GM13977 (cell line): ENCODE measurements at regions not wholly inside any gene's neighbourhood (a gene's known extent, or its start where the extent isn't known, plus 50 kb on each side); places are given as distances from the start of the nearest gene placed in this dataset.

Source experiments
- DNase-seq: peaks from one replicate; pipeline ENCODE4 v3.0.0; 2012; ENCODE audit warnings: low spot score
- in situ Hi-C: fragments of 300-500 bp; cut with MboI; formaldehyde crosslinking; loops from one replicate; pipeline ENCODE4 v1.12.0; 2022; ENCODE audit warnings: low sequenced_read_pairs, low pct_unique_long_range_greater_than_20kb, mixed read lengths, inconsistent platforms; ENCODE audit not compliant: unreplicated experiment
- TF ChIP-seq, protein P1 (sequence below): IDR thresholded peaks from 2 replicates; pipeline ENCODE4 v1.5.1; 2012; ENCODE audit warnings: mild to moderate bottlenecking, control low read depth; ENCODE audit not compliant: insufficient read depth; ENCODE audit errors: extremely low read depth, missing control alignments

DNA sequence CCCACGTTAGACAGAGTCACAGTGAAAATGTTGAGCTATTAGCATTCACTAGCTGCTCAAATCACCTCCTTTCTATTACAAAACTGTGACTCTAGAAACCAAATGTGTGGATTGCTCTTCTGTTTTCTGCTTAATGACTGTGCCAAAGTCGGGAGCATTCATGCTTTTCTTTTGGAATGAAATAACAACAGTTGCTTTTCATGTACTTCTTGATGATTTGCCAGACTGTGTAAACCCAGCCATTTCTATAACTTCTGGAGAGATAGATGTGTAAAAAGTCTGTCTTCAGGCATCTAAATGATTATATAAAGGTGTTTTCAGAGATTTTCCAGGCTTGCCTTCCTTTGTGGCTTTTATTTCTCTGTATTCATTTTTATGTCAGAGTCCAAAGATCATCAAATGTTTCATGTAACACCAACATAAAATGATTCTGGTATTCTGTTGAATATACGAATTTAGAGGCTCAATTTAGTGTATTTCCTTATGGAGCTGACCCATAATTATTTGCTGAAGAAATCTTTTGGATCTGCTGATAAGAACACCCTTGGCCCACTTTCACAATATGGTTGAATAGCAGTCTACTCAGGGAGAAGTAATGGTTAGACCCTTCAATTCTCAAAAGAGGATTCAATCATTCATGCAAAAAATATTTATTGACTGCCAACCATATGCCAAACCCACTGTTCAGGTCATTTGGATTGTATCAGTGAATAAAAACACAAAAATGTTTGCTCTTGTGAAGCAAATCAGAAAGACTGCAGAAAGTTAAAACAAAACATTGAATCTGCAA lies 581.2 kb downstream of the CDH18 start:
- in situ Hi-C loops, result no loop called here
- DNase-seq, result no peak
- TF ChIP-seq, protein P1, sequence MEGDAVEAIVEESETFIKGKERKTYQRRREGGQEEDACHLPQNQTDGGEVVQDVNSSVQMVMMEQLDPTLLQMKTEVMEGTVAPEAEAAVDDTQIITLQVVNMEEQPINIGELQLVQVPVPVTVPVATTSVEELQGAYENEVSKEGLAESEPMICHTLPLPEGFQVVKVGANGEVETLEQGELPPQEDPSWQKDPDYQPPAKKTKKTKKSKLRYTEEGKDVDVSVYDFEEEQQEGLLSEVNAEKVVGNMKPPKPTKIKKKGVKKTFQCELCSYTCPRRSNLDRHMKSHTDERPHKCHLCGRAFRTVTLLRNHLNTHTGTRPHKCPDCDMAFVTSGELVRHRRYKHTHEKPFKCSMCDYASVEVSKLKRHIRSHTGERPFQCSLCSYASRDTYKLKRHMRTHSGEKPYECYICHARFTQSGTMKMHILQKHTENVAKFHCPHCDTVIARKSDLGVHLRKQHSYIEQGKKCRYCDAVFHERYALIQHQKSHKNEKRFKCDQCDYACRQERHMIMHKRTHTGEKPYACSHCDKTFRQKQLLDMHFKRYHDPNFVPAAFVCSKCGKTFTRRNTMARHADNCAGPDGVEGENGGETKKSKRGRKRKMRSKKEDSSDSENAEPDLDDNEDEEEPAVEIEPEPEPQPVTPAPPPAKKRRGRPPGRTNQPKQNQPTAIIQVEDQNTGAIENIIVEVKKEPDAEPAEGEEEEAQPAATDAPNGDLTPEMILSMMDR, result no peak

DNA sequence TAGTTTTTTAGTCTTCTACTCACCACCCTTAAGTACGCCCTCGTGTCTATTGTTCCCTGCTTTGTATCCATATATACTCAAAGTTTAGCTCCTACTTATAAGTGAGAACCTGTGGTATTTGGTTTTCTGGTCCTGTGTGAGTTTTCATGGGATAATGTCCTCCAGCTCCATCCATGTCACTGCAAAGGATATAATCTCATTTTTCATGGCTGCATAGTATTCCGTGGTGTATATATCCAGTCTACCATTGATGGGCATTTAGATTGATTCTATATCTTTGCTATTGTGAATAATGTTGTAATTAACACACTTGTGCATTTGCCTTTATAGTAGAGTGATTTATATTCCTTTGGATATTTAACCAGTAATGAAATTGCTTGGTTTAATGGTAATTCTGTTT lies 579.9 kb downstream of the CDH18 start:
- in situ Hi-C loops, result no loop called here
- TF ChIP-seq, protein P1, result no peak
- DNase-seq, result no peak

DNA sequence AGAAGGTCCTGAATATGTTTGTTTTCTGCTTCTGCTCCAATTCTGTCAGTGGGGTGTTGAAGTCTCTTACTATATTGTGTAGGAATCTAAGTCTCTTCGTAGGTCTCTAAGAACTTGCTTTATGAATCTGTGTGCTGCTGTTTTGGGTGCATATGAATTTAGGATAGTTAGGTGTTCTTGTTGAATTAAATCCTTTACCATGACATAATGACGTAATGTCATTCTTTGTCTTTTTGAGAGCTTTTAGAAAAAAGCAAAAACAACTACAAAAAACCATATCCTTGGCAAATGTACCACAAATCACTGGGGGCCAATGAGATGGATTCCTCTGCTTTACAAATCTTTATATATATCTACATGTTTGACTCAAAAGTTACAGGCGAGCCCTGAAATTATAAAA lies 576.1 kb downstream of the CDH18 start:
- in situ Hi-C loops, result no loop called here

More for the DNA sequence above, 576.1 kb downstream of the CDH18 start:
- TF ChIP-seq, protein P1, result no peak
- DNase-seq, result no peak
